GM21717 (cell line): ENCODE measurements at regions not wholly inside any gene's neighbourhood (a gene's known extent, or its start where the extent isn't known, plus 50 kb on each side); places are given as distances from the start of the nearest gene placed in this dataset.
A peak's percentile ranks its signal among the peaks of the same experiment; 100 is the strongest.

Experiments used
- ATAC-seq: cut with Tn5 transposase; IDR thresholded peaks from one replicate; pipeline ENCODE4 v1.9.1; 2021; ENCODE audit warnings: mild to moderate bottlenecking, moderate library complexity; ENCODE audit not compliant: unreplicated experiment

DNA sequence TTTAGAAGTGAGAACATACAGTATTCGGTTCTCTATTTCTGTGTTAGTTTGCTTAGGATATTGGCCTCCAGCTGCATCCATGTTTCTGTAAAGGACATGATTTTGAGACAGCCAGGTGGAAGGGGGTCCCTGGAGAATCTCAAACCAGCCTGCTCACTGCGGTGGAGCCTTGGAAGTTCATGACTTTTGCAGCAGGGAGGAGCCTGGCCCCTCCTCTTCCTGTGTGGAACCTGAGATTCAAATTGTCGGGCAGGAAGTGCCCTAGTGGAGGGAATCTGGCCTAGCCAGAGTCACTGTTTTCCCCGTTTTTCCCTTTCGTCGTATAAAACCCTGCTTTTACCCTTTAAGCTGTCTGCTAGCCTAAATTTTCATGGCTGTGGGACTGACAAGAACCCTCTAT lies 762.6 kb downstream of the PCDH18 start:
- no peak for ATAC-seq

- no peak for ATAC-seq
These were observed 763.4 kb downstream of the PCDH18 start for GRCh38 chr4:136768925-136769275.

- no peak for ATAC-seq
These were observed 763.9 kb downstream of the PCDH18 start for GRCh38 chr4:136768213-136768924.

- ATAC-seq = no peak
These were observed 768.4 kb downstream of the PCDH18 start for GRCh38 chr4:136763919-136764318.

GRCh38 chr4:136755531-136755916 lies 776.8 kb downstream of the PCDH18 start:
- no peak for ATAC-seq

DNA sequence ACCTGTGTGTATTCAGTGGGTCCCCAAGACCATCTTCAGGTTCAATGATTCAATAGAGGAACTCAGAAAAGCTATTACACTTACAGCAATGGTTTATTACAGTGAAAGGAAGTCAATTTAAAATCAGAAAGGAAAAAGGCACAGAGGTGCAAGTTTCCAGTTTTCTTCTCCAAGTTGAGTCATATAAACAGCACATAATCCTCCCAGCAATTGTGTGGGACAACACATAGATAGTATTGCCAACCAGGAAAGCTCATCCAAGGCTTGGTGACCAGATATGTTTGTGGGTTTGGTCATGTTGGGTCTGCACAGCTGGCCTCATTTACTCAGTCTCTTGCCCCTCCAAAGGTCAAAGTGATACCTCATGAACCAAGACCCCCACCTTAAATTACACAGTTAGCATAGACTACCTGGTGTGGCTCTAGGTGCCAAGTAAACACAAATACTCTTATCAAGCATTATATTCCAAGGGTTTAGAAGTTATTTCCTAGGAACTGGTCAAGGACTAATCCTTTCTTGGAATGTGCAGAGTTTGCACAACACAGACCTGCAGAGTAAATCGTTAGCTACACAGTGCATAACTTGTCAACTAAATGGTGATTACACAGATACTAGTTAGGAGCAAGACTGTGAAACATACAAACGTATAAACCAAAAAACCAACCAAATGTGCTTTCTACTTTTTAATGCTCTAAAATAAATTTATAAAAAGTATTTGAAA lies 777.3 kb downstream of the PCDH18 start:
- ATAC-seq = no peak

DNA sequence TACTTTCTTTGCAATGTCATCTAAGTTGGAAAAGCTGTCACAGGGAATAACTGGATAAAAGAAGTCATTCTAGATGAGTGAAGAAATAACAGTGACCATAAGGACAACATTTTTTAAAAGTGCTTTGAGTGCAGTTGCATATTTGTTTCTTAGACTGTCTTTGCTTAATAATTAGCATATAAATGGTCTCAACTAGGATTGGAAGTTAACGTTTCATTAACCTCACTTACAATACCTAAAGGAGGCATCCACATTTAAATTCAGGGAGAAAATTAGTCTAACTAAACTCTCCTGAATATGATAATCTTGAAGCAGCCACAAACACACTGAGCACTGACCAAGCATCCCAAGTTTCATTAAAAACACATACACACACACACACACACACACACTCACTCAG lies 780.7 kb downstream of the PCDH18 start:
- no peak for ATAC-seq

DNA sequence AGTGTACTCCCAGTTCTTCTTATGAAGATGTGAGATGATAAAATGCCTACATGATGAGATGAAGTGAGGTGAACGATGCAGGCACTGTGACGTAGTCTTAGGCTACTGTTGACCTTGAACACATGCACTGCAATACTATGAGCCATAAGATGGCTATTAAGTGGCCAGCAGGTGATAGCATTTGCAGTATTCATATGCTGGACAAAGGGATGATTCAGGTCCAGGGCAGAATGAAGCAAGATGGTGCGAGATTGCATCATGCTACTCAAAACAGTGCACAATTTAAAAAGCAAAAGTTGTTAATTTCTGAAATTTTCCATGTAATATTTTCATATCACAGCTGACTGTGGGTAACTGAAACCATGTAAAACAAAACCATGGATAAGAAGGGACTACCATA lies 781.4 kb downstream of the PCDH18 start:
- ATAC-seq = no peak

DNA sequence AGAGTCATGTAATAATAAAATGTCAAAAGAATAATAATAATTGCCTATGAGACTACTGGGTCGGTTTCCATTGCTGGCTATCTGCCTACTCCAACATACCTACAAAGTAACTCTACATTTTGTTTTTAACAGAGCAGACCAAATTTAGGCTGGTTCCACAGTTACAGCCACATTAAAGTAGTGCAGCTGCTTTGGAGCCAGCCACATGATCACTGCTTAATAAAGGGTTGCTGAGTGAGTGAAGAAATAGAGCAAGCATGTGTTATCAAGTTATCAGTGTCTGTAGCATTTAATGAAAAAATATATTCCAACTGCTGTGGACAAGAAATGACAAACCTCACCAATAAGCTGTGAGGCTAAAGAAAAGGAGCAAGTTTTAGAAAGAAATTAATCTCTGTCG lies 782.3 kb downstream of the PCDH18 start:
- ATAC-seq = no peak

- ATAC-seq = no peak
These were observed 783.5 kb downstream of the PCDH18 start for GRCh38 chr4:136748773-136749172.

GRCh38 chr4:136748165-136748564 lies 784.1 kb downstream of the PCDH18 start:
- ATAC-seq = no peak

DNA sequence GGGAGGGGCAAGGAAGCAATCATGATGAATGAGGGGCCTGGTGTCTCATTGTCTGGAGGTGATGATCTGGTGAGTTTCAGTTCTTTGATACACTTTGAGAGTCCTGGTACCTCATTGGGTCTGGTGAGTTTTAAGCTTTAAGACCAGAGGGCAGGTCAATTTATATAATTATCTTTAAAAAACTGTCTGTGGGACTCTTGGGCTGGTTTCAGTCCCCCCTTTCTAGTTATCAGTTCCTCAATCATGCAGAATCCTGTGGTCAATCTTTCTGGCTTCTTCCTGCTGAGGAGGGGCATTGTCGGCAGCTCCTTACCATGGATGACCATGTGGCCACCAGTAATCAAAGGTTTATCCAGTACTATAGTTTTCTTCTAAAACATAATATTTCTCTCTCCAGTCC lies 789.1 kb downstream of the PCDH18 start:
- ATAC-seq = no peak

- ATAC-seq = no peak
These were observed 790.0 kb downstream of the PCDH18 start for GRCh38 chr4:136742333-136742732.

DNA sequence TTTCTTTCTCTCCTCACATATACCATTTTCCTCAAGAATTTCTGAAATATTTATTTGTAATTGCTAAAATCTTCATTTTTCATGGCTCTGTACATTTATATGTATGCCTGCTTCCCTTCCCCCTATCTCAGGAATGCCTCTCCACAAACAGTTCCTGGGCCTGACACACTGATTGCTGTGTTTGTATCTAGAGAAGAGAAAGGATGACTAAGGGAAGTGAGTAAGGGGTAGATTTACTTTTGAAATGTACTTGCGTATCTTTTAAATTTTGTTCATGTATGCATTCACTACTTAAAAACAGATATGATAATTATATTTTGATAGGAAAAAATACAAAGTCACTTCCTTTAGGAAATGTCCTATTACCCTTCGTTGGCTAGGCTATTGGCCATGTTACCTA lies 790.8 kb downstream of the PCDH18 start:
- no peak for ATAC-seq

- ATAC-seq = no peak
These were observed 792.0 kb downstream of the PCDH18 start for GRCh38 chr4:136740326-136740725.

GRCh38 chr4:136737066-136737465 lies 795.2 kb downstream of the PCDH18 start:
- no peak for ATAC-seq

GRCh38 chr4:136731025-136731424 lies 801.3 kb downstream of the PCDH18 start:
- no peak for ATAC-seq

DNA sequence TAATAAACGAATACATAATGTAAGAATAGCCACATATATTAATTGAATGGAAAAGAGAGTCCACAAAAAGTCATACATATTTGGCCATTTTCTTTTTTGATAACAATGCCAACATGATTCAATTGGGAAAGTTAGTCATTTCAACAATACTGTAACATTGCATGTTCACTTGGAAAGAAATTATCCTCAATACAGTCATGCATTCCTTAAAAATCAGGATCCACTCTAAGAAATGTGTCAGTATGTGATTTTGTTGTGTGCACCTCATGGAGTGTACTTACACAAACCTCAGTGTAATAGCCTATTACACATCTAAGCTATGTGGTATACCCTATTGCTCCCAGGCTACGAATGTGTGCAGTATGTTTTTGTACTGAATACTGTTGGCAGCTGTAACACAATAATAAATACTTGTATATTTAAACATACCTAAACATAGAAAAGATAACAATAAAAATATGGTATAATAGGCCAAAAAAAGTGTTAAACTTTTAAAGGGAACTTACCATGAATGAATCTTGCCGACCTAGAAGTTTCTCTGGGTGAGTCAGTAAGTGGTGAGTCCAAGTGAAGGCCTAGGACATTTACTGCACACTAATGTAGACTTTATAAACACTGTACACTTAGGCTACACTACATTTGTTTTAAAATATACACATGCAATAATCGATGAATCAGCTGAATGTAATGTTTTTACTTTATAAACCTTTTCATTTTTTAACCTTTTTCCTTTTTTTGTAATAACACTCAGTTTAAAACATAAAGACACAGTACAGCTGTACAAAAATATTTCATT lies 806.8 kb downstream of the PCDH18 start:
- no peak for ATAC-seq

DNA sequence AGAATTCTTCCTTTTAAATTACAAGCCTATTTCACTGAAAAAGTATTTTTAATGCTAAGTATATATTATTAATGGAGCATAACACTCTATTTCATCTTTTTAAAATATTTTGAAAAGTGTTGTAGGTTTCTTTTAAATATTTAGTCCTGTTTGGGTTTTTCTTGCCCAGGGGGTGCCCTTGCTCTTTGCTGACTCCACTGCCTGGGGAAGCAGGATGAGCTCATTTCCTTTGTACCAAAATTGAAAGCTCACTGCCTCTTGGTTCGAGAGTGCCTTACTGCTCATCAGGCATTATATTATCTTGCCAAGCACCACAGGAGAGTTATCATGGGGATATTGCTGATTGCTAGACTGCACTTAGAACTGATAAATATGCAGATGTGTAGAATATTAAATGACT lies 819.2 kb downstream of the PCDH18 start:
- peak; percentile 74 for ATAC-seq

DNA sequence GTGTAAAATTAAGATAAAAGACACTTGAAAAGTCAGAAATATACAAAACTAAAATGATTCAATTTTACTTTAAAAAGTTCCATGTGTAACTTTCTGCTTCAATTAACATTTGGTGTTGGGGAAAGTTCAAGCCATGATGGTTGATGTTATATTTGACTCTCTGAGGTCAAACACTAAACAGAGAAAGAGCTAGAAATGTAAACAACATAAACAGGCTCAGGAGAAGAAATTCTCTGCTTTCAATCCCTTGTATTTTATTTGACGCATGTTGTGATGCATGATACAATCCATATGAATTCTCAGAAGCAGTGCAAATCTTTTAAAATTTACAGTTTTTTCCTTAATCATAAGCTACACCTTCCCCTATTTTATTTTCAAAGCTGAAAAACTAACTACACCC lies 822.4 kb downstream of the PCDH18 start:
- ATAC-seq = no peak

GRCh38 chr4:136706942-136707341 lies 825.4 kb downstream of the PCDH18 start:
- ATAC-seq = no peak

DNA sequence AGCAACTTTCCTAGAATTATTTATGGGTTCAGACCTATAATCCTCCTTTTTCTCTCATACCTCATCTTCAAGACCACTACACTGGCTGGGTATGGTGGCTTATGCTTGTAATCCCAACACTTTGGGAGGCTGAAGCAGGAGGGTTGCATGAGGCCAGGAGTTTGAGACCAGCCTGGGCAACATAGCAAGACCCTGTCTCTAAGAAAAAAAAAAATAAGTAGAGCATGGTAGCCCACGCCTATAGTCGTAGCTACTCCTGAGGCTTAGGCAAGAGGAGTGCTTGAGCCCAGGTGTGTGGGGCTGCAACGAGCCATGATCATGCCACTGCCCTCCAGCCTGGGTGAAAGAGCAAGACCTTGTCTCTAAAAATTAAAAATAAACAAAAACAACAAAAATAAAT lies 832.4 kb downstream of the PCDH18 start:
- ATAC-seq = no peak
